ENCODE measurements at regions not wholly inside any gene's neighbourhood (a gene's known extent, or its start where the extent isn't known, plus 50 kb on each side); places are given as distances from the start of the nearest gene placed in this dataset.

DNA sequence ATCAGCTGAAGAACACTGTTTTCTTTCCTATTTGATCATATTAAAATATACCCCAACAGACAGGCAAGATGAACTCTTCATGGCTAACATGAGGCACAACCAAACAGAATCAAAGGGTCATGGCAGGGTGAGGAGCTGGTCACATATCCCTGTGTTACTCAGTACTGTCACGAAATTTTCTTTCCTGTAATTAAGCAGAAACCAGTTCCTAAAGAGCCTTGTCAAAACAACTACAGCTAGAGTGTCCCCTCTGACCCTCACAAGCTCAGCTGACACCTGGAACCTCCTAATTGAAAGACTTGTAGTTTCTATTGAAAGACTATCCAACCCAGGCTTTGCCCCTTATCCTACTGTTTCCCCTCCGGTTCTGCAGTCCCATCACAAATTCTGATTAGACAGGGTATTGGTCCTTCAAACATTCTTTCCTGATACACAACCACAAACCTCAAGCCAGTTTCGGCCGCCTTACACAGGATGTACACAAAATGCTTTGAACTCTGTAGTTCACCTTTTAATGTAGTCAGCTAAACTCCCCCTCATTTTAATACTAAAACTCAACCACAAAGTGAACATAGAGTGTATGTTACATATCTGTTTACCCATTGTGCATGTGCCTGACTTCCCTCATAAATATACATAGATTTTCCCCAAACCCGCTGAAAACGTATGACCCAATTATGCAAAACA lies 651.9 kb downstream of the MRPL39 start:
- CTCF ChIA-PET = interaction anchor here (0.6 kb wide), 1 partner anchor 19 kb away, joined by 4 read pairs; no protein-coding TSS in a partner anchor
- TF ChIP-seq MAFK (IDR thresholded peaks at IDR 0.05; ENCODE audit: low read depth, low read length) (no peak), CEBPB (IDR thresholded peaks at IDR 0.05; ENCODE audit: low read depth, low read length) (no peak), FOS (IDR thresholded peaks at IDR 0.05; ENCODE audit: low read depth, low read length) (no peak), MAZ (IDR thresholded peaks at IDR 0.05; ENCODE audit: borderline replicate concordance, low read depth, low read length) (no peak), BHLHE40 (IDR thresholded peaks at IDR 0.05; ENCODE audit: low read depth, low read length) (no peak), SMC3 (IDR thresholded peaks at IDR 0.05; ENCODE audit: low read depth, low read length) (no peak), RFX5 (IDR thresholded peaks at IDR 0.05; ENCODE audit: low read depth, low read length) (no peak), CHD1 (IDR thresholded peaks at IDR 0.05; ENCODE audit: low read depth, low read length) (no peak), MXI1 (IDR thresholded peaks at IDR 0.05; ENCODE audit: borderline replicate concordance, low read depth, low read length) (no peak), POLR2A (IDR thresholded peaks at IDR 0.05; ENCODE audit: low read depth, low read length) (no peak), RCOR1 (IDR thresholded peaks at IDR 0.05; ENCODE audit: insufficient replicate concordance, low read length) (no peak), CTCF (conservative IDR thresholded peaks at IDR 0.05; ENCODE audit: low read depth, low read length) (no peak), RAD21 (IDR thresholded peaks at IDR 0.05; ENCODE audit: low read length) (no peak), NFE2L2 (IDR thresholded peaks at IDR 0.05; ENCODE audit: low read depth, low read length) (no peak)
- TF ChIP-seq, protein P1, sequence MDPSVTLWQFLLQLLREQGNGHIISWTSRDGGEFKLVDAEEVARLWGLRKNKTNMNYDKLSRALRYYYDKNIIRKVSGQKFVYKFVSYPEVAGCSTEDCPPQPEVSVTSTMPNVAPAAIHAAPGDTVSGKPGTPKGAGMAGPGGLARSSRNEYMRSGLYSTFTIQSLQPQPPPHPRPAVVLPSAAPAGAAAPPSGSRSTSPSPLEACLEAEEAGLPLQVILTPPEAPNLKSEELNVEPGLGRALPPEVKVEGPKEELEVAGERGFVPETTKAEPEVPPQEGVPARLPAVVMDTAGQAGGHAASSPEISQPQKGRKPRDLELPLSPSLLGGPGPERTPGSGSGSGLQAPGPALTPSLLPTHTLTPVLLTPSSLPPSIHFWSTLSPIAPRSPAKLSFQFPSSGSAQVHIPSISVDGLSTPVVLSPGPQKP (IDR thresholded peaks at IDR 0.05; ENCODE audit: borderline replicate concordance, low read depth, low read length) = no peak
- TF ChIP-seq, protein P2, sequence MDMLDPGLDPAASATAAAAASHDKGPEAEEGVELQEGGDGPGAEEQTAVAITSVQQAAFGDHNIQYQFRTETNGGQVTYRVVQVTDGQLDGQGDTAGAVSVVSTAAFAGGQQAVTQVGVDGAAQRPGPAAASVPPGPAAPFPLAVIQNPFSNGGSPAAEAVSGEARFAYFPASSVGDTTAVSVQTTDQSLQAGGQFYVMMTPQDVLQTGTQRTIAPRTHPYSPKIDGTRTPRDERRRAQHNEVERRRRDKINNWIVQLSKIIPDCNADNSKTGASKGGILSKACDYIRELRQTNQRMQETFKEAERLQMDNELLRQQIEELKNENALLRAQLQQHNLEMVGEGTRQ (IDR thresholded peaks at IDR 0.05; ENCODE audit: low read depth, low read length) = no peak
- Histone ChIP-seq H3K27ac (ENCODE audit: insufficient read depth, low read length) (no peak overlapping the region), H3K9me3 (ENCODE audit: control insufficient read depth, insufficient read depth, low read length) (peaks cover 3% of the 10 kb centered on the region; the same call in 1 of the 2 replicates), H3K4me3 (ENCODE audit: insufficient read depth, low read depth, low read length) (no peak overlapping the region), H3K4ac (ENCODE audit: low read depth, low read length) (no peak overlapping the region), H3K4me1 (ENCODE audit: control insufficient read depth, insufficient read depth, low read length) (no peaks in the 10 kb centered on the region), H3K27me3 (ENCODE audit: control insufficient read depth, insufficient read depth, low read length) (no peaks in the 10 kb centered on the region), H2AK9ac (replicated peaks; ENCODE audit: low read depth, low read length, poor library complexity) (no peak overlapping the region), H3K56ac (ENCODE audit: extremely low read depth, insufficient read depth, low read length) (no peak overlapping the region), H4K5ac (ENCODE audit: low read depth, low read length) (no peak overlapping the region), H2BK15ac (ENCODE audit: low read depth, low read length) (no peak overlapping the region), H3K79me1 (ENCODE audit: low read depth in 1 of 2, low read length in 2 of 2) (no peaks in the 10 kb centered on the region), H3K36me3 (ENCODE audit: control insufficient read depth, insufficient read depth, low read length) (no peaks in the 10 kb centered on the region), H2AK5ac (ENCODE audit: low read depth, low read length) (no peak overlapping the region), H2AFZ (replicated peaks; ENCODE audit: low read length, poor library complexity) (no peak overlapping the region), H3K9ac (ENCODE audit: low read depth, low read length) (no peak overlapping the region), H2BK120ac (ENCODE audit: low read depth, low read length) (no peak overlapping the region), H2BK20ac (ENCODE audit: low read depth, low read length) (no peak overlapping the region), H4K91ac (ENCODE audit: insufficient read depth, low read depth, low read length) (no peak overlapping the region), H3K9me1 (ENCODE audit: insufficient read depth, low read length) (no peaks in the 10 kb centered on the region), H3K4me2 (ENCODE audit: low read depth, low read length) (no peak overlapping the region), H4K20me1 (ENCODE audit: insufficient read depth, low read length) (no peaks in the 10 kb centered on the region), H4K8ac (ENCODE audit: low read depth in 2 of 2, low read length in 2 of 2) (no peak overlapping the region), H3K14ac (replicated peaks; ENCODE audit: low read depth, low read length) (no peak overlapping the region), H3K23ac (ENCODE audit: low read depth, low read length) (no peak overlapping the region), H3K18ac (ENCODE audit: low read depth, low read length) (no peak overlapping the region), H2BK5ac (ENCODE audit: low read depth, low read length, poor library complexity, severe bottlenecking) (no peak overlapping the region)
- no peak for ATAC-seq (ENCODE audit: low read depth)
- POLR2A ChIA-PET (ENCODE audit: unreplicated experiment) = interaction anchor here (0.6 kb wide), 1 partner anchor 335 kb away, joined by 3 read pairs; no protein-coding TSS in a partner anchor
- WGBS, 2 experiments (ENCODE audit: extremely low coverage in 2 of 2, insufficient read length in 1 of 2) = 67% methylated on average over 2 of the region's 6 CpGs; no CpG with 5 or more reads in 1 of the 2 experiments
- in situ Hi-C loops (cut with MboI; ENCODE audit: low sequenced_read_pairs) = no loop called here
- no TSS peak for BruUV-seq (replicated peaks)
- no peak for DNase-seq
- dilution Hi-C loops (cut with HindIII; ENCODE audit: low sequenced_read_pairs, unreplicated experiment) = no loop called here
- intact Hi-C loops (cut with micrococcal nuclease) = no loop called here

Measured in IMR-90 (cell line).